CD4-positive, alpha-beta T cell treated with Interleukin-4 for 1 hour (primary cell): ENCODE measurements at regions not wholly inside any gene's neighbourhood (a gene's known extent, or its start where the extent isn't known, plus 50 kb on each side); places are given as distances from the start of the nearest gene placed in this dataset.

ENCODE experiments used
- DNase-seq, 2 donors: peaks; one replicate each; pipeline ENCODE4 v3.0.0-alpha.2; 2020 to 2022

DNA sequence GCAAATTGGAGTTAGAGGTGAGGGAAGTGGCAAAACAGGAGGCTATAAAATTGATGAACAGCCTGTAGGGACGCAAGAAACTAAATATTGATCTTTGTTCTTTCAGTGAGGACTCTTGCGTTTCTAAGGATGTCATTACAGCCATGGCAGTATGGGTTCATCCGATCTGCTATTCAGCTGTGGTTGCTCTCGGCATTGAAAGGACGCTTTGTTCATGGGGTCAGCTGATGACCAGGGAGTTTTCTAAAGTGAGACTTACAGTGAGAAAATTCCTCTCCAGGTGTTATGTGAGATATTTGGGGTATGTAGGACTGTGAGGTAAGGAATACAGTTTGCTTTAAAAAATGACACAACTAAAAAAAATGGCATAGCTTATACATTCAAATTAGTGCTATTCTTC, 52.7 kb upstream of the PELI1 start:
- DNase-seq, result no peak

GRCh38 chr2:64201151-64201550, 56.9 kb upstream of the PELI1 start:
- no peak for DNase-seq

DNA sequence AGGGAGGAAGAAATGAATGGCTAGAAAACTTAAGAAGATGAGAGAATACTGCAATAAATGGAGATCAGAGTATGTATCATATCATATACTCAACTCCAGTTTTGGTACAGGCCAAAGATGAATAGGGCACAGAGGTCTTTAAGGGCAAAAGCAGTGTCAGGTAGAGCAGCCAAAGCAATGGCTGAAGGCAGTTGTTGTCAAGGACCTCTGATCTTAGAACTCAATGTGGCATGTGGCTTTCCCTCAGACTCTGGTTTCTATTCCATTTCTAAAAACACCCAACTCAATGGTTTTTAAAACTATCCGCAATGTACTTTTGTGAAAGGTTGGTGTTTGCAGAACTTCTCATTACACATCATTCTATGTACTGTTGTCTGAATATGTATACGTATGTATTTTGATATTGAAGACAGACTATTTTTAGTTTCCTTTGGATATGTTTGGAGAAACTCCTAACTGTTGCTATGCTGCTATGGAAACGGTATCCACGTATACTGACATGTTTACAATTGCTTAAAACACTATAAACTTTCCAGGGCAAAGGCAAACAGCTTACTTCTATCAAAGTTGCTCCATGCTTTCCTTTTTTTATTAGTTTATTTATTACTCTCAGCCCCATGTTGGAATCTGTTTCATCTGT, 58.1 kb upstream of the PELI1 start:
- DNase-seq, result peak in 1 of 2 donors; percentile 63

DNA sequence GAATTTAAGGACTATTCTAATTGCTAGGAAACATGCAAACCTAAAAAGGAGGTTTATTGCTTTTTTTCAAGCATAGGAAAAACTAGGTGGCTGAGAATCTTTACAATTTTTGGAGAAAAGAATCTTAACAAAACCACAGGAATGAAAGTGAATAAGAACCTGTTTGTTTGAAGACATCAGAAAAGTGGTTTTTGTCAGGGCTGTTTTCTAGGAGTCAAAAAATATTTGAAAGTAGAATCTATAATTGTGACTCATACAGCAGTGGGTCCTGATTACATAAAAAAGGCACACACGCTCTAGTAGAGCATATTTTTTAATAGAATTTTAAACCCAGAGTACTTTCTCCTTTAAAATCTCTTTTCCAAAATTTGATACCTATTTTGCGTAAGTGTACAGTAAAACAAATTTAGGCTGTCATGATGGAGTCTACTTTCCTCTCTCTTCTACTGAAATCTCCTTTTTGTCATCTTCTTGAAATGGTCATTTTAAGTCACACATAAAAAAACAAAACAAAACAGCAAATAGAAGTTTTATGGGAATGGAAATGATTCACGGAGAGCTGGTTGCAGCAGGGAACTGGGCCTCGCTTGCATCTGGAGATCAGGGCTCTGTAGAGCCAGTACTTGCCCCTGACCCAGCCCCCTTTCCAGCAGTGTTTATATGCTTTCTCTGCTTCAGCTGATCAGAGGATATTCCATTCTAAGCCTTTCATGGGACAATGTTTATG, 59.1 kb upstream of the PELI1 start:
- DNase-seq, result peak in 1 of 2 donors; percentile 39

GRCh38 chr2:64203858-64204632, 59.8 kb upstream of the PELI1 start:
- DNase-seq, result peak; percentile 78 to 86

GRCh38 chr2:64204703-64205102, 60.5 kb upstream of the PELI1 start:
- no peak for DNase-seq

GRCh38 chr2:64205415-64205814, 61.2 kb upstream of the PELI1 start:
- DNase-seq, result no peak

GRCh38 chr2:64207573-64207972, 63.4 kb upstream of the PELI1 start:
- peak; percentile 29 to 59 for DNase-seq

- no peak for DNase-seq
These were observed 66.6 kb upstream of the PELI1 start for GRCh38 chr2:64210816-64211215.

DNA sequence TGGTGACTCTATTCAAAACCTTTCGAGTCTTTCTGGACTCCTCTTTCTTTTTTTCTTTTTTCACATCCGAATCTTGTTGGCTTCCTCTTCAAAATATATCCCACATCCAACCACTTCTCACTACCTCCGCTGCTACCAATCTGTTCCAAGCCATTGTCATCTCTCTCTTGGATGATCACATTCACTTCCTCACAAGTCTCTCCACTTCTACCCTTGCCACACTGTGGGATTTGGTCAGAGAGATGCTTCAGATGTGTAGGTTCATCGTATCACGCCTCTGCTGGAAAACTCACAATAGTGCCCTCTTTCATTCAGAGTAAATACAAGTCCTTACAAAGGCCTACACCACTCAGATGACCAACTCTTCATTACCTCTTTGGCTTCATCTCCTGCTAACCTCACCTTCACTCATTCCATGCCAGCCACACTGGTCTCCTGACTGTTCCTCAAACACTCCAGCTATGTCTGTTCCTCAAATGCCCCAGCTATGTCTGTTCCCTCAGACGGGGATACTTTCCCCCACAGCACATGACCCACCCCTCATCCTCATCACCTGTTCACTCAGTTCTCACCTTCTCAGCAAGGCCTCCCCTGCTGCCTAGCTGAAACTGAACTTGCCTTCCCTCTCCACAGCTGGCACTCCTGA, 67.2 kb upstream of the PELI1 start:
- no peak for DNase-seq

GRCh38 chr2:64212346-64212745, 68.1 kb upstream of the PELI1 start:
- DNase-seq, result peak; percentile 67 to 69

- DNase-seq, result peak; percentile 42 to 47
These were observed 68.6 kb upstream of the PELI1 start for GRCh38 chr2:64212801-64213321.

- peak; percentile 35 to 46 for DNase-seq
These were observed 69.5 kb upstream of the PELI1 start for GRCh38 chr2:64213532-64214275.

GRCh38 chr2:64214281-64215115, 70.3 kb upstream of the PELI1 start:
- DNase-seq, result peak; percentile 79 to 80

- no peak for DNase-seq
These were observed 73.1 kb upstream of the PELI1 start for GRCh38 chr2:64217198-64217869.

DNA sequence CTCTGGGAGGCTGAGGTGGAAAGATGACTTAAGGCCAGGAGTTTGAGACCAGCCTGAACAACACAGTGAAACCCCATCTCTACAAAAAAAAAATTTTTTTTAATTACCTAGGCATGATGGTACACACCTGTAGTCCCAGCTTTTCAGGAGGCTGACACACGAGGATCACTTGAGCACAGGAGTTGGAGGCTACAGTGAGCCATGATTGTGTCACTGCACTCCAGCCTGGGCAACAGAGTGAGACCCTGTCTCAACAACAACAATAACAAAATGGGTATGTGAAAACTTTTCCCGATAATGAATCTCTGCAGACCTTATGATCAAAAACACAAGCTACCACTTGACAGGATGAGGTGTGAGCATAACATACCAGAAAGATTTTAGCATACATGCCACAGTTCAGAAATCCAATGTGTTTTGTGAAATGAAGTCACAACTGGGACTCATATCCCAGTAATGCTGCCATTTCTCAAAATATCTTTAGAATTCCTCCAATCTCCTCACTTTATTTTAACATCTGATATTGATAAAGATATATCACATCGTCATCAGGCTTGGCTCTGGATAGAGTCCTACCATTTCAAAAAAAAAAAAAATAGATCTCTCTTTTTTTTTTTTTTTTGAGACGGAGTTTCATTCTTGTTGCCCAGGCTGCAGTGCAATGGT, 74.0 kb upstream of the PELI1 start:
- no peak for DNase-seq

DNA sequence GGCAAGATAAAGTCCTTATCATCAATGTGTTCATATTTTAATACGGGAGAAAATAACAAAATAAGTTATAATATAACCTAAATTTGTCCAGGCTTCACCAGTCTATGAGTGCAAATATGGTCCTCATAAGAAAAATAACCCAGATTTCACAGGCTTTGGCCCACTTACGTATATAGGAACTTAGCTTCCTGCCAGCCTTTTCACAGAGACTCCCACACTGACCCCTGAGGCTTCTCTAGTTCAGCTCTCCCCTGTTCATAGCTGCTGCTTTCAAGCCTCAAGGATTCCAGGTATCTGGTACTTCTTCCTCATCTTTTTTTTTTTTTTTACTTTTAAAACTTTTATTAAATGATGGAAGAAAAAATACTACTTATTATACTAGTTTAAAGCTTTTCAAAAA, 74.9 kb upstream of the PELI1 start:
- DNase-seq, result no peak

DNA sequence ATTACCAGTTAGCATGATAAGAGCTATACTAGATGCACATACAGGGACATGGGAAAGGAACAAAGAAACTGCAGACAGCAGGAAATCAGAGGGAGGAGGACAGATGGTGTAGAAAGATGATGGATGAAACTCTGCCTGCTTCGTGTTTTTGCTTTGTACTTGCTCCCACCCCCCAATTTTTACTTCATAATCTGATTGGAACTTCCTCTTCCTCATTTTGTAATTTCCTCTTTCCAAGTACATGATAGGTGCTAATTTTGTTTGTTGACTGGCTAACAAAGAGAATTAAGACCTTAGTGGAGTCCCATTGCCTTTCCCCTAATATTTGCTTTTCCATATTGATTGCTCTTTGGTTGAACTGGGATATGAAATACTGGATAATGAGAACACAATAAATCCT, 76.0 kb upstream of the PELI1 start:
- no peak for DNase-seq

DNA sequence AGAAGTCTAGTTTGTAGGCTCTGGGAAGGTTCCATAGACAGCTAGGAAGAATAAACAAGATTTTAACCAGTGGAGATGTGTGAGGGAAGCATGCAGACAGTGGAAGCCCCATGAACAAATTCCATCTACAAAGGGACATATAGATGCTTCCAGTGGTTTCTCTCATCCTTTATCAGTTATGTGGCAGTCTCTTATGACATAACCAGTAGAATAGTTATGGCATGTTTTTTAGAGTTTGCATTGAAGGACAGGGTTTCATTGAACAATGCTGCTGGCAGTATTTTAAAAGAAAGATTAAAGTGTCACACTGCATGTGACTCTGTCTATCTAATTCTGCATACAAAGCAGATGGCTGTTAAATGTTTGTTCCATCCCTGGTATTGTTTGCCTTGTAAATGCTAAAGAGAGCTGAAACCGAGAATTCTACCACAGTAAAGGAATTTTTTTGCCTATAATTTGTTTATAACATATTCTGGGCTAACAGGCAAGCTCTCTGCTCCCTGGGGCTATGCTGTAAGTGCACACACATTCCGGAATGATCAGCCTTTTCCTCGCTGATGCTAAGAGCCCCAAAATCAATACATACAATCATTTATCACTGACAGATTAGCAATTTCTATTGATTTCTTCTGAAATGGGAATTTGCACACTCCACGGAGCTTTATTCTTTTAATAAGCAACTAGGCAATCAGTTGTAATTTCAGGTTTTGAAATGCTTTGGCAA, 76.8 kb upstream of the PELI1 start:
- DNase-seq, result no peak

- DNase-seq, result no peak
These were observed 77.7 kb upstream of the PELI1 start for GRCh38 chr2:64221935-64222334.
